ENCODE measurements at regions not wholly inside any gene's neighbourhood (a gene's known extent, or its start where the extent isn't known, plus 50 kb on each side); places are given as distances from the start of the nearest gene placed in this dataset.

DNA sequence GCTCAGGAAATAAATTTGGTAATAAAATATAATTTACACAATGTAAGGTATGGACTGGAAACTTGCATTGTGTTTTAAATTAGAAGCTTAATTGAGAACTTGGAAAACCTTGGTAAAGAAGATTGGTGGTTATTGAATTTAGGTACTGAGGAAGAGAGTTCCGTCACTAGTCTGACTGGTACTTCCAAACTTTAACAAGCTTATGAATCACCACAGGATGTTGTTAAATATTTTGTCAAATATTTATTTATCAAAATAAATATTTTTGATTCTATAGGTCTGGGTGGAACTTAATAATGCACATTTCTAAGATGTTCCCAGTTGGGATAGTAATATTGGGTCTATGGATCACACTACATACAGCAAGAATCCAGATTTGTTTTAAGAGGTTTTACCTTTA, 992.2 kb downstream of the ARAP2 start:
- no peak for TF ChIP-seq POLR2A (IDR thresholded peaks at IDR 0.05; ENCODE audit: low read depth, low read length)
- no peak for TF ChIP-seq POLR2AphosphoS5 (IDR thresholded peaks at IDR 0.05; ENCODE audit: low read depth, low read length)
